Epithelial cell of proximal tubule (primary cell): ENCODE measurements at regions not wholly inside any gene's neighbourhood (a gene's known extent, or its start where the extent isn't known, plus 50 kb on each side); places are given as distances from the start of the nearest gene placed in this dataset.

ENCODE experiments used
- DNase-seq: peaks from one replicate; pipeline ENCODE4 v3.0.0-alpha.2; 2011; ENCODE audit warnings: low read depth
- H3K4me3 ChIP-seq: 2 replicates; pipeline ENCODE4 v1.5.1; 2011; ENCODE audit warnings: low read depth, mild to moderate bottlenecking, low read length
- CTCF ChIP-seq: conservative IDR thresholded peaks from 2 replicates; pipeline ENCODE4 v1.5.1; 2012; ENCODE audit warnings: low read depth, mild to moderate bottlenecking, low read length

DNA sequence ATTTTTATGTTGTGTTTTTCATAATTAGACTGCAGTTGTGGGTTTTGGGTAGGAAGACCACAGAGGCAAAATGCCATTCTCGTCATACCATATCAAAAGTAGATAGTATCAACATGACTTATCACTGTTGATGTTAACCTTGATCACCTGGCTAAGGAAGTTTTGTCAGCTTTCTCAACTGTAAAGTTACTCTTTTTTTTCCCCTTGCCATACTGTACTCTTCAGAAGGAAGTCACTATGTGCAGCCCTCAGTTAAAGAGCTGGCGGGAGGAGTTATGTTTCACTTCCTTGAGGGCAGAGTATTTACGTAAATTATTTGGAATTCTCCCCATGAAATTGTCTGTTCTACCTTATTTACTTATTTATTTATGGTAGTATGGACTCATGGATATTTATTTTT, 78.7 kb downstream of the PRORP start:
- TF ChIP-seq CTCF = no peak
- DNase-seq = no peak
- H3K4me3 ChIP-seq = no peak overlapping the region

DNA sequence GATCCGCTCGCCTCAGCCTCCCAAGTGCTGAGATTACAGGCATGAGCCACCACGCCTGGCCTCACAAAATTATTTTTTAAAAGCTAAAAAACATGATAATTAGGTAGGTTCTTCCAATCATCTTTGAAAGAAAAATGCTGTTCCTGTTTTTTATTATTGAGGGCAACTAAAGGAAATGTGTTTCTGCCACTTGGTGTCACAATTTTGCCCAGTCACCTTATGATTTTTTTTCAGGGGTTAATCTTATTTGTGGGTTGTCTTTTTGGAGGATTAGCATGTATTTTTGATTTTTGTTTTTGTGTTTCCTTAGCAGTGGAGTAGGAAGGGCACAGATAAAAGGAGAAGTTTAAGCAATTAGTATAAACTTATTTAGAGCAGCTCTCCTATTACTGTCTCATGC, 79.8 kb downstream of the PRORP start:
- no peak for DNase-seq
- TF ChIP-seq CTCF = no peak

DNA sequence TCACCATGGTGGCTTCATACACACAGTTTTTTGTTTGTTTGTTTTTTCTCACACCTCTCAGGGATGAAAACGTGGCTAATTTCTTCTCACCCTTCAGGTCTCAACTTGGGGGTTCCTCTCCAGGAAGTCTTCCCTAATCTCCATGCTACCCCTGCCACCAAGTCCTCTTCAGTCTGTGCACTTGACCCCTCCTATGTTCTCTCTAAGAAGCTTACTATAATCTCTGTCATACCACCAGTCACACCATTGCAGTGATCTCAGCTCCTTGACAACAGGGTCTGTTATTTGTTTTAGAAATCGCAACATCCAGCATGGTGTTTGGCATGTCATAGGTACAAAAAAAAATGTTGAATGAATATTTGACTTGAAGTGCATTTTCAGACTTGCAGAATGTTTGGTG, 83.4 kb downstream of the PRORP start:
- DNase-seq = no peak
- no peak overlapping the region for H3K4me3 ChIP-seq
- TF ChIP-seq CTCF = no peak

More for the DNA sequence above, 79.8 kb downstream of the PRORP start:
- H3K4me3 ChIP-seq = no peak overlapping the region

DNA sequence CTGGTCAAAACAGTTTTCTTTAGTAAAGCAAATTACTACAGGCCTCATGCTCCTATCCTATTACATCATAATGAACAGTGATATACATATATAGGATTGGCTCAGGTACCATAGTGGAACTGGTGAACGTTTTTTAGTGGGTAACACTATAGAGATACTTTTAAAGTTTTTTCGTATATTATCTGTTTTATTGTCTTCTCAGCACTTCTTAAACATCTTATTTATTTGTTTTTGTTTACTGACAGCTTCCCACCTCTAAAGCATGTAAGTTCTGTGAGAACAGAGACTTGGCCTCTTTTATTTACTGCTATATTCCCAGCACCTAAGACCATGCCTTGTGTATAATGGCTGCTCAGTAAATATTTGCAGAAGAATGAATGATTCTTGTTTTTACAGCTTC, 81.1 kb upstream of the PSMA6 start:
- no peak overlapping the region for H3K4me3 ChIP-seq
- DNase-seq = no peak
- TF ChIP-seq CTCF = no peak

DNA sequence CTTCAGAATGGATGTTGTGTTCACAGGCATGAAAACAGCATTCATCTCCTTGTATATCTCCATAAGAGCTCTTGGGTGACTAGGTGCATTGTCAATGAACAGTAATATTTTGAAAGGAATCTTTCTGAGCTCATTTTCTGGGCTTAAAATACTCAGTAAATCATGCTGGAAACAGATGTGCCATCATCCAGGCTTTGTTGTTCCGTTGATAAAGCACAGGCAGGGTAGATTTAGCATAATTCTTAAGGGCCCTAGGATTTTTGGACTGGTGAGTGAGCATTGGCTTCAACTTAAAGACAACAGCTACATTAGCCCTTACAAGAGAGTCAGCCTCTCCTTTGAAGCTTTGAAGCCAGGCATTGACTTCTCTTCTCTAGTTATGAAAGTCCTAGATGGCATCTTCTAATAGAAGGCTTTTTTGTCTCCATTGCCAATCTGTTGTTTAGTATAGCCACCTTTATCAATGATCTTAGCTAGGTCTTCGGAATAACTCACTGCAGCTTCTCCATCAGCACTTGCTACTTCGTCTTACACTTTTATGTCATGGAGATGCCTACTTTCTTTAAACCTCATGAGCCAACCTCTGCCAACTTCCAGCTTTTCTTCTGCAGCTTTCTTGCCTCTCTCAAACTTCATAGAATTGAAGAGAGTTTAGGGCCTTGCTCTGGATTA, 79.6 kb upstream of the PSMA6 start:
- H3K4me3 ChIP-seq = no peak overlapping the region

DNA sequence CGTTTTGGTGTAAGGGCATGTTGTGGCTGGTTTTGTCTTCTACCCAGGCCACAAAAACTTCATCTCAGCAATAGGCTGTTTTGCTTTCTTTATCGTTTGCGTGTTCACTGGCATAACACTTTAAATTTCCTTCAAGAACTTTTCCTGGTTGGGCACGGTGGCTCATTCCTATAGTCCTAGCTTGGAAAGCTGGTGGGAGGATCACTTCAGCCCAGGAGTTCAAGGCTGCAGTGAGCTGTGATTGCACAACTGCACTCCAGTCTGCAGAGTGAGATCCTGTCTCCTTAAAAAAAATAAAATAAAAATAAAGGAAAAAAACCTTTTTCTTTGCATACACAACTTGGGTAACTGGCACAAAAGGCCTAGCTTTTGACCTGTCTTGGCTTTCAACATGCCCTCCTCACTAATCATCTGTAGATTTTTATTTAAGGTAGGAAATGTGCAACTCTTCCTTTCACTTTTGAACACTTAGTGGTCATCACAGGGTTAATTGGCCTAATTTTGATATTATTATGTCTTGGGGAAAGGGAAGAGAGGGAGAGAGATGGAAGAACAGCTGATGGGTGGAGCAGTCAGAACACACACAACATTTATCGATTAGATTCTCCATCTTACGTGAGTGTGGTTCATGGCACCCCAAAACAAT, 78.9 kb upstream of the PSMA6 start:
- no peak for DNase-seq
- TF ChIP-seq CTCF = no peak

More for the DNA sequence above, 79.6 kb upstream of the PSMA6 start:
- DNase-seq = no peak
- no peak for TF ChIP-seq CTCF

More for the DNA sequence above, 78.9 kb upstream of the PSMA6 start:
- H3K4me3 ChIP-seq = no peak overlapping the region
